CD4-positive, alpha-beta memory T cell (primary cell): ENCODE measurements at regions not wholly inside any gene's neighbourhood (a gene's known extent, or its start where the extent isn't known, plus 50 kb on each side); places are given as distances from the start of the nearest gene placed in this dataset.

Source experiments
- CTCF ChIA-PET: fragments of 350-600 bp; sonication (Branson Sonifier 250); formaldehyde crosslinking; loops from one replicate; lab custom pipeline; 2021; ENCODE audit warnings: inconsistent platforms; ENCODE audit not compliant: partially characterized antibody; lab: Charles Lee
- POLR2A ChIA-PET: fragments of 350-600 bp; sonication (Branson Sonifier 250); formaldehyde crosslinking; loops from one replicate; lab custom pipeline; 2021; ENCODE audit not compliant: partially characterized antibody; lab: Charles Lee
- DNase-seq, 5 donors: peaks; one replicate each; pipeline versions ENCODE4 v3.0.0 to v3.0.0-alpha.2; 2020 to 2022; ENCODE audit warnings: mixed read lengths in 1 of 5
- H3K27ac ChIP-seq: one replicate; pipeline ENCODE4 v1.7.0; 2013; ENCODE audit warnings: low read depth, low read length
- H3K27me3 ChIP-seq: 2 replicates; pipeline ENCODE4 v1.7.0; 2013; ENCODE audit warnings: mild to moderate bottlenecking, low read length, moderate library complexity; ENCODE audit not compliant: insufficient read depth
- H3K36me3 ChIP-seq: 2 replicates; pipeline ENCODE4 v1.7.0; 2013; ENCODE audit warnings: mild to moderate bottlenecking, low read length, moderate library complexity; ENCODE audit not compliant: insufficient read depth
- H3K4me1 ChIP-seq: 2 replicates; pipeline ENCODE4 v1.7.0; 2013; ENCODE audit warnings: mild to moderate bottlenecking, low read length, moderate library complexity; ENCODE audit not compliant: insufficient read depth
- H3K4me3 ChIP-seq, 2 donors: one replicate each; pipeline ENCODE4 v1.7.0; 2013; ENCODE audit warnings: low read length in 2 of 2, mild to moderate bottlenecking in 1 of 2
- H3K9me3 ChIP-seq, 2 donors: one replicate each; pipeline ENCODE4 v1.7.0; 2013; ENCODE audit warnings: low read length in 2 of 2, control low read depth in 1 of 2; ENCODE audit not compliant: control insufficient read depth in 1 of 2
- H3K27ac Mint-ChIP-seq, 7 donors: one replicate each; pipeline ENCODE4 v1.8.0; 2020 to 2021; ENCODE audit warnings: mixed read lengths in 7 of 7, mild to moderate bottlenecking in 6 of 7, inconsistent platforms in 3 of 7, moderate library complexity in 3 of 7
- H3K27me3 Mint-ChIP-seq, 2 donors: one replicate each; pipeline ENCODE4 v1.8.0; 2020 to 2021; ENCODE audit warnings: mixed read lengths in 2 of 2
- H3K36me3 Mint-ChIP-seq, 2 donors: one replicate each; pipeline ENCODE4 v1.8.0; 2020 to 2021; ENCODE audit warnings: mixed read lengths in 2 of 2, inconsistent platforms in 1 of 2, mild to moderate bottlenecking in 1 of 2
- H3K4me1 Mint-ChIP-seq, 4 donors: one replicate each; pipeline ENCODE4 v1.8.0; 2020 to 2021; ENCODE audit warnings: mixed read lengths in 4 of 4, mild to moderate bottlenecking in 1 of 4
- H3K4me3 Mint-ChIP-seq, 8 donors: one replicate each; pipeline ENCODE4 v1.8.0; 2020 to 2021; ENCODE audit warnings: mixed read lengths in 8 of 8, mild to moderate bottlenecking in 7 of 8, moderate library complexity in 6 of 8, inconsistent platforms in 3 of 8
- H3K9me3 Mint-ChIP-seq, 8 donors: one replicate each; pipeline ENCODE4 v1.8.0; 2020 to 2021; ENCODE audit warnings: mixed read lengths in 8 of 8, mild to moderate bottlenecking in 5 of 8, inconsistent platforms in 3 of 8, moderate library complexity in 1 of 8
- intact Hi-C: fragments of 100-400 bp; cut with micrococcal nuclease; formaldehyde crosslinking; loops from one replicate; pipeline ENCODE4 v1.15.1; 2023

DNA sequence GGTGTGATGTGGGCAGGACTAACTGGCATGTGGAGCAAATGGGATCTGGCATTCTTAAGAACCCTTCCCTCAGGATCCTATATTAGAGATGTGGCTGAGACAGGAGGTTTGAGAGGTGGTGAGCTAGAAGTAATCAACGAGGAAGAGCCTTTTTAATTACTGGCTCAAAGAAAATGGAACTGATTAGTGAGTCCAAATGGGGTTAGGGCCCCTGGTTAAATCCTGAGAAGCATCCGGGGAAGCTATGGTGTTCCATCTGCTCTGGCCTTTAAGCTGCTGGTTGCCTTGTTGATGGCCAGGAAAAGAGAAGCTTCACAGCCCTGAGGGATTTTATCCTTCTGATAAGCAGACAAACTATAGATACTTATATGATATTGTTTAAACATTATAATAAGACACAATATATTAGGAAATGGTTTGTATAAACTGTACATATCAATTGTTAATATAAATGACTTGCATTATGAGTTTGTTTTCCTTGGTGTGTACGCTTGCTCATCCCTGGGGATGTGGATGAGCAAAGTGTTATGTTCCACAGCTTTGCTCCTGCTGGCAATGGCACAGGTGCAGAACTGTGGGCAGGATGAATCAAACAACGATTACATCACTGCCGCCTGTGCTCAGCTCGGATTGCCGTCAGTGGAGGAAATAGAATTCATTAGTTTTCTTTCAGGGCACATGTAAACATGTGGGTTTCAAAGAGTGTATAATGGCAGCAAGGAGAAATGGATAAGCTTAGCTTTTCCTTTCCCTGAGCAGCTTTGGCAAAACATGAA lies 328.6 kb upstream of the ARX start:
- Histone ChIP-seq H3K36me3 (no peaks in the 10 kb centered on the region), H3K27ac (no peak overlapping the region), H3K4me1 (no peaks in the 10 kb centered on the region), H3K4me3 (no peak overlapping the region), H3K27me3 (no peaks in the 10 kb centered on the region), H3K9me3 (no peaks in the 10 kb centered on the region)
- H3K27me3 Mint-ChIP-seq = no peaks in the 10 kb centered on the region
- peak overlapping the region in 1 of 8 donors; percentile 42 for H3K4me3 Mint-ChIP-seq
- no peak overlapping the region for H3K27ac Mint-ChIP-seq
- POLR2A ChIA-PET = no interaction called here
- H3K36me3 Mint-ChIP-seq = no peaks in the 10 kb centered on the region
- H3K9me3 Mint-ChIP-seq = peaks cover 0 to 8% (median 0%) of the 10 kb centered on the region in 8 donors
- intact Hi-C loops = no loop called here
- H3K4me1 Mint-ChIP-seq = no peaks in the 10 kb centered on the region
- CTCF ChIA-PET = no interaction called here
- DNase-seq = no peak

- no peaks in the 10 kb centered on the region for H3K36me3 ChIP-seq
- H3K27me3 ChIP-seq = no peaks in the 10 kb centered on the region
- no peaks in the 10 kb centered on the region for H3K36me3 Mint-ChIP-seq
- no peak overlapping the region for H3K4me3 ChIP-seq
- no peak for DNase-seq
- no peak overlapping the region for H3K27ac ChIP-seq
- ChIA-PET CTCF (no interaction called here), POLR2A (no interaction called here)
- no peaks in the 10 kb centered on the region for H3K4me1 ChIP-seq
- H3K9me3 Mint-ChIP-seq = peaks cover 0 to 10% (median 4%) of the 10 kb centered on the region in 8 donors
- H3K27ac Mint-ChIP-seq = no peak overlapping the region
- no peaks in the 10 kb centered on the region for H3K27me3 Mint-ChIP-seq
- no peaks in the 10 kb centered on the region for H3K9me3 ChIP-seq
- H3K4me3 Mint-ChIP-seq = no peak overlapping the region
- no peaks in the 10 kb centered on the region for H3K4me1 Mint-ChIP-seq
- intact Hi-C loops = no loop called here
Measured at GRCh38 chrX:25343060-25343459, 327.3 kb upstream of the ARX start.

- Histone ChIP-seq H3K27ac (no peak overlapping the region), H3K4me3 (no peak overlapping the region), H3K36me3 (no peaks in the 10 kb centered on the region), H3K4me1 (no peaks in the 10 kb centered on the region), H3K27me3 (no peaks in the 10 kb centered on the region), H3K9me3 (no peaks in the 10 kb centered on the region)
- intact Hi-C loops = no loop called here
- no peak for DNase-seq
- ChIA-PET POLR2A (no interaction called here), CTCF (no interaction called here)
- Mint-ChIP-seq H3K27ac (no peak overlapping the region), H3K4me1 (no peaks in the 10 kb centered on the region), H3K4me3 (no peak overlapping the region), H3K36me3 (no peaks in the 10 kb centered on the region), H3K27me3 (no peaks in the 10 kb centered on the region), H3K9me3 (peaks cover 0 to 11% (median 4%) of the 10 kb centered on the region in 8 donors)
Measured at GRCh38 chrX:25337841-25338240, 322.1 kb upstream of the ARX start.

- peaks cover 0 to 2% of the 10 kb centered on the region in 2 donors for H3K27me3 Mint-ChIP-seq
- H3K9me3 ChIP-seq = no peaks in the 10 kb centered on the region
Measured at GRCh38 chrX:25300994-25301393, 285.2 kb upstream of the ARX start.

DNA sequence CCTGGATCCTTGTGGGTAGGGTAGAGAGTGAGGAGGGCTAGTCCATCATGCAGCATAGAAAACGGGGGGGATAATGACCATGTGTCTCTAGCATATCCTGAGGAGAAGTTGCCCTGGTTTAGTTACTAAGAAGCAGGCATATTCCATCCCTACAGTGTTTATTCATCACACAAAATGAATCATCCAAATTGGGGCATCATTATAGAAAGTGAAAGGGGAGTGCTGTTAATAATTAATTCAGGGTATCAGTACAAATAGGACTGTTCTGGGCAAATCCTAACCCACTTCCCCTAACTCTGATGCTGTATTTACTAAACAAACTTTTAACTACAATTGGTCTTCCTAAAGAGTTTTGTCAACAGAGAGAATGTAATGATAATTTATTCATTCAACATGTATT lies 281.1 kb upstream of the ARX start:
- no peak overlapping the region for H3K27ac Mint-ChIP-seq
- H3K36me3 Mint-ChIP-seq = no peaks in the 10 kb centered on the region
- no peak overlapping the region for H3K4me3 Mint-ChIP-seq
- Histone ChIP-seq H3K27ac (no peak overlapping the region), H3K4me1 (no peaks in the 10 kb centered on the region), H3K4me3 (no peak overlapping the region), H3K9me3 (no peaks in the 10 kb centered on the region), H3K27me3 (no peaks in the 10 kb centered on the region), H3K36me3 (no peaks in the 10 kb centered on the region)
- CTCF ChIA-PET = no interaction called here
- intact Hi-C loops = no loop called here
- H3K27me3 Mint-ChIP-seq = peaks cover 0 to 2% of the 10 kb centered on the region in 2 donors
- no peak for DNase-seq
- POLR2A ChIA-PET = no interaction called here
- no peaks in the 10 kb centered on the region for H3K4me1 Mint-ChIP-seq
- H3K9me3 Mint-ChIP-seq = peaks cover 0 to 2% (median 0%) of the 10 kb centered on the region in 8 donors

More at GRCh38 chrX:25300994-25301393, 285.2 kb upstream of the ARX start:
- Histone ChIP-seq H3K27me3 (no peaks in the 10 kb centered on the region), H3K36me3 (no peaks in the 10 kb centered on the region), H3K4me3 (no peak overlapping the region), H3K27ac (no peak overlapping the region), H3K4me1 (no peaks in the 10 kb centered on the region)
- Mint-ChIP-seq H3K4me3 (no peak overlapping the region), H3K4me1 (no peaks in the 10 kb centered on the region), H3K27ac (no peak overlapping the region), H3K36me3 (no peaks in the 10 kb centered on the region), H3K9me3 (peaks cover 0 to 2% (median 0%) of the 10 kb centered on the region in 8 donors)
- DNase-seq = no peak
- intact Hi-C loops = no loop called here
- CTCF ChIA-PET = no interaction called here
- POLR2A ChIA-PET = no interaction called here

GRCh38 chrX:25295466-25295865 lies 279.7 kb upstream of the ARX start:
- Mint-ChIP-seq H3K27ac (no peak overlapping the region), H3K36me3 (no peaks in the 10 kb centered on the region), H3K9me3 (peaks cover 0 to 2% (median 0%) of the 10 kb centered on the region in 8 donors), H3K4me1 (no peaks in the 10 kb centered on the region), H3K4me3 (no peak overlapping the region), H3K27me3 (no peaks in the 10 kb centered on the region)
- Histone ChIP-seq H3K27me3 (no peaks in the 10 kb centered on the region), H3K9me3 (no peaks in the 10 kb centered on the region), H3K27ac (no peak overlapping the region), H3K4me3 (no peak overlapping the region), H3K36me3 (no peaks in the 10 kb centered on the region), H3K4me1 (no peaks in the 10 kb centered on the region)
- intact Hi-C loops = no loop called here
- ChIA-PET POLR2A (no interaction called here), CTCF (no interaction called here)
- no peak for DNase-seq

DNA sequence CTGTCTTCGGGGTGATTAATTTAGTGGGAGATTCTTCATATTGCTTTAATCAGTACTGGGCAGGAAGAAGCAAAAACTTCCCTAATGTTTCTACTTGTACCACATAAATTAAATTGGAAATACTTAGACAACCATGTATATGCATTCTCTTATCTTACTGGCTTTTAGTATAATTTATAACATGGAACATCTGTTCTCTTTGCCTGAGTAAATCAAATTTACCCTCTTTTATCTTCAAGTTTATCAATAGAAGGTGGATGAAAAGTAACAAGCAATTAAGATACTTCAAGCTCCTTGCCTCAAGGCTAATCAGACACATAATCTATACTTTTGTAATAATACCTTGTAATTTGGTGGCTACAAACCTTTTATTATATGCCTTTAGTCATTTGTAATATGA lies 274.4 kb upstream of the ARX start:
- no peak for DNase-seq
- Histone ChIP-seq H3K4me3 (no peak overlapping the region), H3K27me3 (no peaks in the 10 kb centered on the region), H3K9me3 (no peaks in the 10 kb centered on the region), H3K27ac (no peak overlapping the region), H3K36me3 (no peaks in the 10 kb centered on the region), H3K4me1 (no peaks in the 10 kb centered on the region)
- Mint-ChIP-seq H3K27ac (no peak overlapping the region), H3K4me1 (no peaks in the 10 kb centered on the region), H3K9me3 (no peaks in the 10 kb centered on the region), H3K4me3 (no peak overlapping the region), H3K27me3 (no peaks in the 10 kb centered on the region), H3K36me3 (no peaks in the 10 kb centered on the region)
- ChIA-PET POLR2A (no interaction called here), CTCF (no interaction called here)
- intact Hi-C loops = no loop called here
